Thyroid gland (tissue), 4 donors: ENCODE measurements at regions not wholly inside any gene's neighbourhood (a gene's known extent, or its start where the extent isn't known, plus 50 kb on each side); places are given as distances from the start of the nearest gene placed in this dataset.

ENCODE experiments used
- POLR2A ChIP-seq, 2 donors: fragments of 450-650 bp; IDR thresholded peaks; one replicate each; pipeline ENCODE4 v1.6.1; 2017; ENCODE audit warnings: antibody characterized with exemption in 2 of 2, mild to moderate bottlenecking in 2 of 2, moderate library complexity in 1 of 2
- TF ChIP-seq, protein P1 (sequence below), 6 experiments: fragments of 200-600 bp in 3 of 6; fragments of 450-650 bp in 3 of 6; sonication (generic) in 3 of 6; IDR thresholded peaks; one replicate each; pipeline ENCODE4 v1.5.1; 2016 to 2019; ENCODE audit warnings: antibody characterized with exemption in 6 of 6, mild to moderate bottlenecking in 2 of 6, inconsistent platforms in 1 of 6, moderate library complexity in 1 of 6

GRCh38 chr3:68135067-68135466 lies 480.7 kb upstream of the SUCLG2 start:
- TF ChIP-seq POLR2A (IDR thresholded peaks at IDR 0.05) = no peak
- TF ChIP-seq, protein P1, sequence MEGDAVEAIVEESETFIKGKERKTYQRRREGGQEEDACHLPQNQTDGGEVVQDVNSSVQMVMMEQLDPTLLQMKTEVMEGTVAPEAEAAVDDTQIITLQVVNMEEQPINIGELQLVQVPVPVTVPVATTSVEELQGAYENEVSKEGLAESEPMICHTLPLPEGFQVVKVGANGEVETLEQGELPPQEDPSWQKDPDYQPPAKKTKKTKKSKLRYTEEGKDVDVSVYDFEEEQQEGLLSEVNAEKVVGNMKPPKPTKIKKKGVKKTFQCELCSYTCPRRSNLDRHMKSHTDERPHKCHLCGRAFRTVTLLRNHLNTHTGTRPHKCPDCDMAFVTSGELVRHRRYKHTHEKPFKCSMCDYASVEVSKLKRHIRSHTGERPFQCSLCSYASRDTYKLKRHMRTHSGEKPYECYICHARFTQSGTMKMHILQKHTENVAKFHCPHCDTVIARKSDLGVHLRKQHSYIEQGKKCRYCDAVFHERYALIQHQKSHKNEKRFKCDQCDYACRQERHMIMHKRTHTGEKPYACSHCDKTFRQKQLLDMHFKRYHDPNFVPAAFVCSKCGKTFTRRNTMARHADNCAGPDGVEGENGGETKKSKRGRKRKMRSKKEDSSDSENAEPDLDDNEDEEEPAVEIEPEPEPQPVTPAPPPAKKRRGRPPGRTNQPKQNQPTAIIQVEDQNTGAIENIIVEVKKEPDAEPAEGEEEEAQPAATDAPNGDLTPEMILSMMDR (IDR thresholded peaks at IDR 0.05) = no peak
